ENCODE measurements at regions not wholly inside any gene's neighbourhood (a gene's known extent, or its start where the extent isn't known, plus 50 kb on each side); places are given as distances from the start of the nearest gene placed in this dataset.

DNA sequence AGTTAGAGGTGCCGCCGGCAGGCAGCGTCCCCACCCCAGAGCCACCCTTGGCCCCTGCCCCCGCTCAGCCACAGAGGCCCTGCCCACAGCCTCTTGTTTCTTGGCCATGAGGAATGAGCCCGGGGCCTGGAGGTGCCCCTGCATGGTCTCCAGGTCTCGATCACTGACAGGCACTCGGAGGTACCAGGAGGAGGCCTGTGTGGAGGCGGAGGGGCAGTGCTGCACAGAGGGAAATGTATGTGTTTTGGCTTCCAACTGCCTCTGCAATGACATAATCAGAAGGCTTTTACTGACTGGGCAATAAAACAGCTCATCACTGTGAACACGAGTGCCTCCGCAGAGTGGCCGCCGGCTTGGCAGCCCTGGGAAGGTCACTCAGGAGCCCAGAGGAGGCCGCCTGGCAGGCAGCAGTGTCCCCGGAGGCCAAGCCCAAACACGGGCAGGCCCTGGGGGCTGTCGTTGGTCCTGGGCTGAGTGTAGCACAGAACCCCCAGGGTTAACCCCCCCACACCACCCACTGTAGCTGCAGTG lies 61.1 kb upstream of the GATA5 start:
- no peaks in the 10 kb centered on the region for H3K36me3 Mint-ChIP-seq (ENCODE audit: low read depth)
- no peaks in the 10 kb centered on the region for H3K9me3 Mint-ChIP-seq (ENCODE audit: insufficient read depth)
- ChIA-PET POLR2A (no interaction called here), CTCF (no interaction called here)
- H3K4me1 Mint-ChIP-seq (ENCODE audit: low read depth), result no peaks in the 10 kb centered on the region
- H3K27ac Mint-ChIP-seq, result no peak overlapping the region
- H3K27me3 Mint-ChIP-seq (ENCODE audit: low read depth), result no peaks in the 10 kb centered on the region
- no peak overlapping the region for H3K4me3 Mint-ChIP-seq
- DNase-seq, result no peak
- no peak for ATAC-seq

DNA sequence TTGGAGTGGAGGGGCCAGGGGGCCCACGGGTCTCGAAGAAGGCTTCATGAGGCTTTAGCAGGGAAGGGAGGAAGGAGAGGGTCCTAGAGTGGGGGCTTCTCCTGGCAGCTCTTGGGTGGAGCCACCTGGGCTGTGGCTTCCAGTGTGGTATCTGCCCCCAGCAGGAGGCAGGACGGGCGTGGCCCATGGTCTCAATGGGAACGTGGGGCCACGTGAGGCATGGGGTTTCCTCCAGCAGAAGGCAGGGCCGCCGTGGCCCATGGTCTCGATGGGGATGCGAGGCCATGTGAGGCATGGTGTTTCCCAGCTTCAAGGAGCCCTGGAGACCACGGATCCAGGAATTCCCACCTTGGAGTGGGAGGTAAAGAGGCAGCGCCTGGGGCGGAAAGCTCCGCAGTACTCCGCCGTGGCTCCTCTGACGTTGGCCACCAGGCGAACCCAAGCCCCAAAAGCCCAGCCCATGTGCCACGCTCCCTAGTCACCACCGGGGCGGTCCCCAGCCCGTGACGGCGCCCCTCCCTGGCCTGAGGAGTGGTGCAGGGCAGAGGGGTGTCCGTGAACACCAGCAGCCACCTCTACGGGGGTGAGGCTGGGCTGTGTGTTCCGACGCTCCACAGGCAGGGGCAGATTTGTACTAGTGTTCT lies 62.0 kb upstream of the GATA5 start:
- ATAC-seq (no peak), DNase-seq (no peak)
- H3K9me3 Mint-ChIP-seq (ENCODE audit: insufficient read depth), result no peaks in the 10 kb centered on the region
- no peak overlapping the region for H3K4me3 Mint-ChIP-seq
- H3K27ac Mint-ChIP-seq, result no peak overlapping the region
- H3K36me3 Mint-ChIP-seq (ENCODE audit: low read depth), result no peaks in the 10 kb centered on the region
- ChIA-PET POLR2A (no interaction called here), CTCF (interaction anchor here (1.0 kb wide), 1 partner anchor 254 kb away, joined by 3 read pairs; no protein-coding TSS in a partner anchor)
- H3K4me1 Mint-ChIP-seq (ENCODE audit: low read depth), result no peaks in the 10 kb centered on the region
- no peaks in the 10 kb centered on the region for H3K27me3 Mint-ChIP-seq (ENCODE audit: low read depth)

DNA sequence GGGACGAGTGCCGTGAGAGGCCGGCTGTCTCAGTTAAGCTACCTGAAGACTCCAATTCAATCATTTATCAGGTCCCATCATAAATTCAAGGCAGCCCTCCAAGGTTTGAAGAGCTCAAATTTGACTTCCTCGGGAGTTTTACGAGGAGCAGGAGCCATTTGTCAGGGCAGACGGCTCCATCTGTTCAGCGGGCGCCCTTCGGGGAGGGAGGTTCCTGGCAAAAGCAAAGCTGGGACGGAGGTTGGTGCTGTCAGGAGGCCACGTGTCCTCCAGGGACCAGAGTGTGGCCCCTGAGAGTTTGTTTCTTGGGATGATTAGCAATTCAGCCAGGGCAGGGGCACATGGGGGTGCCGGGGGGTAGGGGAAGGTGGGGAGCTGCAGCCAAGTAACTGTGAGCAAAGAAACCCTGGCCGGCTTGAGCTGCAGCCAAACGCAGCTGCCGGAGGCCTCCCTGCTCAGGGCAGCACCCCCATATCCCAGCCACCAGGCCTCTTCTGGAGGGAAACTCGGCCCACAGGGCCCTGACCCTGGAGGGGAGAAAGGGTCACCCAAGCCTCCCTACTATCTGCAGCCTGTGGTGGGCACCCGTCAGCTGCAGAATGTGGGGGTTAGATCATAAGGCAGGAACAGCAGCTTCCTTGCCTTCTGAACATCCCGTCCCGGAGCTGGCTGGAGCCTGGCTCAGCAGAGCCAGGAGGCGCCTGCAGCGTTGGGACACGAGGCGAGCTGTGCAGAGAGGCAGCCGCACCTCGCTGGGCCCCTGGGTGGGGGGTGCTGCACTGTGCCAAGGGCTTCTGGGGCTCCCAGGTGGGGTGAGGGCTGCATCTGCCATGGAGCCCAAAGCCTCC lies 63.6 kb upstream of the GATA5 start:
- ChIA-PET CTCF (no interaction called here), POLR2A (interaction anchor here (0.5 kb wide), 1 partner anchor 24 kb away, joined by 3 read pairs; no protein-coding TSS in a partner anchor)
- H3K36me3 Mint-ChIP-seq (ENCODE audit: low read depth), result no peaks in the 10 kb centered on the region
- H3K27me3 Mint-ChIP-seq (ENCODE audit: low read depth), result no peaks in the 10 kb centered on the region
- H3K9me3 Mint-ChIP-seq (ENCODE audit: insufficient read depth), result peaks cover 2% of the 10 kb centered on the region
- ATAC-seq (no peak), DNase-seq (no peak)
- H3K4me3 Mint-ChIP-seq, result no peak overlapping the region
- H3K27ac Mint-ChIP-seq, result no peak overlapping the region
- no peaks in the 10 kb centered on the region for H3K4me1 Mint-ChIP-seq (ENCODE audit: low read depth)

DNA sequence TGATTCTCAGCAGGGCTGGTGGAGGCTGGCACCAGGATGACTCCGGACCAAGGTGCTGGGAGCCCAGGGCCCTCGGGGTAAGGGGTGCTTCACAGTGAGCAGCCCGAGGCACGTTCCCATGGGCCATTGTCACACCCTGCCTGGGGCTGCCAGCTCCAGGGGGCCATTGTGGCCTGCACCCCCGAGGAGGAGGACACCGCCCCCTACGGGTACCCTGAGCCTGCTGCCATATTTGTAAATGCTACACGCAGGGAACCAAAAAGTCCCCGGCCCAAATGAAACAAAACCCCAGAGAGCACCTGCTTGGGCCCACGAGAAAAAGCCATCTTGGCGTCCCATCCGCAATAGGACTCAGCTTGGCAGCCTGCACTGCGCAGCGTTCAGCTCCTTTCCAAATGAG lies 64.7 kb upstream of the GATA5 start:
- peaks cover 4% of the 10 kb centered on the region for H3K9me3 Mint-ChIP-seq (ENCODE audit: insufficient read depth)
- CTCF ChIA-PET, result no interaction called here
- ATAC-seq (no peak), DNase-seq (no peak)
- POLR2A ChIA-PET, result no interaction called here
- no peaks in the 10 kb centered on the region for H3K36me3 Mint-ChIP-seq (ENCODE audit: low read depth)
- H3K27me3 Mint-ChIP-seq (ENCODE audit: low read depth), result no peaks in the 10 kb centered on the region
- H3K4me3 Mint-ChIP-seq, result no peak overlapping the region
- no peak overlapping the region for H3K27ac Mint-ChIP-seq
- H3K4me1 Mint-ChIP-seq (ENCODE audit: low read depth), result no peaks in the 10 kb centered on the region

DNA sequence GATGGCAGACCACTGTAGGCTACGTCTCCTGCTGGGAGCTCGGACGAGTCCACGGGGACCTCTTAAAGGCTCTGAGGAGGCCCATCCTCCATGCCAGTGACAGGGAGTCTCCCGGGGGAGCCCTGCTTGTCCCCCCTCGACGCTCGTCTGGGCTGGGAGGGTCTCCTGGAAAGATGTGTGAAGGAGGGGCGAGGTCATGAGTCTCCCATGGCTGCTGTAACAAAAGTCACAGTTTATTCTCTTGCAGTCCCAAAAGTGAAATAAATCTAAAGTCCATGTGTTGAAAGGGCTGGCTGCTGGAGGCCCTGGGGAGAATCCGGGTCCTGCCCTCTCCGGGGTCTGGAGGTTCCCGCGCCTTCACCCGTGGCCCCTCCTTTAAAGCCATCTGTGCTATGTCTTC lies 67.1 kb upstream of the GATA5 start:
- H3K9me3 Mint-ChIP-seq (ENCODE audit: insufficient read depth), result peaks cover 4% of the 10 kb centered on the region
- CTCF ChIA-PET, result no interaction called here
- no peak overlapping the region for H3K27ac Mint-ChIP-seq
- POLR2A ChIA-PET, result no interaction called here
- ATAC-seq, result no peak
- H3K36me3 Mint-ChIP-seq (ENCODE audit: low read depth), result no peaks in the 10 kb centered on the region
- DNase-seq, result no peak
- no peaks in the 10 kb centered on the region for H3K27me3 Mint-ChIP-seq (ENCODE audit: low read depth)
- no peaks in the 10 kb centered on the region for H3K4me1 Mint-ChIP-seq (ENCODE audit: low read depth)
- H3K4me3 Mint-ChIP-seq, result no peak overlapping the region

DNA sequence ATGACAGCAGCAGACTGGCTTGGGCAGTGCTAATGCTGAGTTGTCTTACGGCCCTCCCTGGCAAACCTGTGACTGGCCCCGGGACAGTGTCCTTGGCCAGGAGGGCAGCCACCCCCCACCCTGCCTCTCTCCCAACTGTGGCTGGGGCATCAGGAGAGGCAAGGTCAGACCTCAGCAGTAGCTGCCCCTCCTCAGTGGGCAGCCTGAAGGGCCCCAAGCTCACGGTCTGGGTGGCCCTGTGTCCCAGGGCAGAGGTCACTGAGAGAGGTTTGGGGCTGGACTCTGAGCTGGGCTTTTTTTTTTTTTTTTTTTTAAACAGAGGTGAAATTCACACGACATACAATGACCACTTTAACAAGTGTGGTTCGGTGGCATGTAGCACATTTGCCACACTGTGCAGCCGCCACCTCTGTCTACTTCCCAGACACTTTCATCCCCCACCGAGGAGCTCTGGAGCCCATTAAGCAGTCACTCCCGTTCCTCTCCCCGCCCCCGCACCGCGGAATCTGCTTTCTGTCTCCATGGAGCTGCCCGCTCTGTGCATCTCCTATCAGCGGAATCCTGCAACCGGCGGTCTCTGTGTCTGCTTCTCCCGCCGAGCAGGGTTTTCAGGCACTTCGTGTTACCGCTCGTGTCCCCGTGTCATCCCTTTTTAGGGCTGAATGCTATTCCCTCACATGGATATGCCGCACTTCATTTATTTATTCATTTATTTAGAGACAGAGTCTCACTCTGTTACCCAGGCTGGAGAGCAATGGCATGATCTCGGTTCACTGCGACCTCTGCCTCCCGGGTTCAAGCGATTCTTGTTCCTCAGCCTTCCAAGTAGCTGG lies 67.9 kb upstream of the GATA5 start:
- Mint-ChIP-seq H3K27ac (no peak overlapping the region), H3K9me3 (ENCODE audit: insufficient read depth) (peaks cover 4% of the 10 kb centered on the region), H3K36me3 (ENCODE audit: low read depth) (no peaks in the 10 kb centered on the region), H3K4me1 (ENCODE audit: low read depth) (peaks cover 5% of the 10 kb centered on the region), H3K4me3 (no peak overlapping the region), H3K27me3 (ENCODE audit: low read depth) (peaks cover under 1% of the 10 kb centered on the region)
- ATAC-seq, result no peak
- no peak for DNase-seq
- ChIA-PET CTCF (no interaction called here), POLR2A (interaction anchor here (0.6 kb wide), 1 partner anchor 24 kb away, joined by 3 read pairs; no protein-coding TSS in a partner anchor)

DNA sequence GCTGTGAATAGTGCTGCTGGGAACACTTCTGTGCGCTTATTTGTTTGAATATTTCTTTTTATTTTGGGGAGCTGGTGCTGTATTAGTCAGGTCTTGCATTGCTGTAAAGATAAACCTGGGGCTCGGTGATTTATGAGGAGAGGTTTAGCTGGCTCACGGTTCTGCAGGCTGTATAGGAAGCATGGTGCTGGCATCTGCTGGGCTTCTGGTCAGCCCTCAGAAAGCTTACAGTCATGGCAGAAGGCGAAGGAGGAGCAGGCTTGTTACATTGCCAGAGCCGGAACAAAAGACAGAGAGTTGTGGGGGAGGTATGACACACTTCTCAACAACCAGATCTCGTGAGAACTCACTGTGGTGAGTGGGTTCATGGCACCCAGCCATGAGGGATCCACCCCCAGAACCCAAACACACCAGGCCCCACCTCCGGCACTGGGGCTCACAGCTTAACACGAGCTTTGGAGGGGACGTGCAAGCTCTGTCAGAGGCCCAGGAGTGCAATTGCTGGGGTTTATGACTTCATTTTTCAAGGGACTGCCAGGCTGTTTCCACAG lies 68.8 kb upstream of the GATA5 start:
- CTCF ChIA-PET, result no interaction called here
- POLR2A ChIA-PET, result no interaction called here
- ATAC-seq (no peak), DNase-seq (no peak)
- H3K27ac Mint-ChIP-seq, result no peak overlapping the region
- H3K9me3 Mint-ChIP-seq (ENCODE audit: insufficient read depth), result peaks cover 4% of the 10 kb centered on the region
- H3K36me3 Mint-ChIP-seq (ENCODE audit: low read depth), result no peaks in the 10 kb centered on the region
- no peak overlapping the region for H3K4me3 Mint-ChIP-seq
- H3K4me1 Mint-ChIP-seq (ENCODE audit: low read depth), result peaks cover 8% of the 10 kb centered on the region
- peaks cover 6% of the 10 kb centered on the region for H3K27me3 Mint-ChIP-seq (ENCODE audit: low read depth)

DNA sequence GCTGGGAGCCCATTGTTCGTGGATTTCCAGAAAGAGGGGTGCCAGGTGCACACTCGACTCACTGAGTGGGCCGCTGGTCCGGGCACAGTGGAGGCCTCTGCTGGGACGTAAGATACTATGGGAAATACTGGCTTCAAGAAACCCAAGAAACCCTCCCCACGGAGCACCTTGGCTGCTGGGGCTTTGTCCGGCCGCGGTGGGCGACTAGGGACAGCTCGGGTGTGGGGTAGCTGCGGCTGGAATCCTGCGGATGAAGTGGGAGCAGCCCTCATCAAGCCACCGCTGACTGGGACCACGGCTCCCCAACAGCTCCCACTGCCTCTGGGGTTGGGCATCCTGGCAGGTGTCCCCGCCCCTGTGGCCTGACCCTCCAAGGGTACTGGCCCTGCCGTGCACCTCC lies 69.5 kb upstream of the GATA5 start:
- ChIA-PET CTCF (no interaction called here), POLR2A (no interaction called here)
- Mint-ChIP-seq H3K27me3 (ENCODE audit: low read depth) (peaks cover 6% of the 10 kb centered on the region), H3K9me3 (ENCODE audit: insufficient read depth) (peaks cover 4% of the 10 kb centered on the region), H3K36me3 (ENCODE audit: low read depth) (no peaks in the 10 kb centered on the region), H3K27ac (no peak overlapping the region), H3K4me1 (ENCODE audit: low read depth) (peaks cover 8% of the 10 kb centered on the region), H3K4me3 (no peak overlapping the region)
- no peak for ATAC-seq
- no peak for DNase-seq

DNA sequence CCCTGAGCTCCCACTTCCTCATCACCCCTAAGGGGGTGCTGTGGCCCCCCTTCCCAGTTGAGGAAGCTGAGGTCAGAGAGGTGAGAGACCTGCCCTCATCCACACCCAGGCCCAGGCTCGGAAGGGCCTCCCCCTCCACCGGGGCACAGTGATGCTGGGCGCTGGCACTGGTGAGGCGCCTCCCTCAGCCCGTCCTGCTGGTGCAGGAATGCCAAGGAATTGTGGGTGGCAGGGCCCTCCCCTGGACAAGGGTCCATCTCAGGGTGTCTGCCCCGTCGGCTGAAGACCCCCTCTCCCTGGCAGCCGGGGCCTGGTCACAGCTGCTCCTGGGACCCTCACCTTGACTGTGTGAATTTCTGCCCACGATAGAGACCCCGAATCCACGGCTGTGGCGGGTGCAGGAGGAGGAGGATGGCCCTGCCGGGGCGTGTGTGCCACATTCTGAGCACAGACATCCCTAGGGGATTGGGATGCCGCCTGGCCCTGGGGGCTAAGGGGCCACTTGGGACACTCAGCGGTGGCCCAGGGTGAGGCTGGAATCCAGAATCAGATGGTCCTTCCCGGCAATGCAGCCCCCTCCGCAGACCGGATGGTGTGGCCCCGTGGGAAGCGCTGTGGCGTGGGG lies 70.2 kb upstream of the GATA5 start:
- H3K4me1 Mint-ChIP-seq (ENCODE audit: low read depth), result peaks cover 11% of the 10 kb centered on the region
- ChIA-PET POLR2A (no interaction called here), CTCF (no interaction called here)
- no peak overlapping the region for H3K4me3 Mint-ChIP-seq
- no peak for ATAC-seq
- DNase-seq, result no peak
- peaks cover 11% of the 10 kb centered on the region for H3K27me3 Mint-ChIP-seq (ENCODE audit: low read depth)
- no peaks in the 10 kb centered on the region for H3K36me3 Mint-ChIP-seq (ENCODE audit: low read depth)
- no peak overlapping the region for H3K27ac Mint-ChIP-seq
- peaks cover 4% of the 10 kb centered on the region for H3K9me3 Mint-ChIP-seq (ENCODE audit: insufficient read depth)

DNA sequence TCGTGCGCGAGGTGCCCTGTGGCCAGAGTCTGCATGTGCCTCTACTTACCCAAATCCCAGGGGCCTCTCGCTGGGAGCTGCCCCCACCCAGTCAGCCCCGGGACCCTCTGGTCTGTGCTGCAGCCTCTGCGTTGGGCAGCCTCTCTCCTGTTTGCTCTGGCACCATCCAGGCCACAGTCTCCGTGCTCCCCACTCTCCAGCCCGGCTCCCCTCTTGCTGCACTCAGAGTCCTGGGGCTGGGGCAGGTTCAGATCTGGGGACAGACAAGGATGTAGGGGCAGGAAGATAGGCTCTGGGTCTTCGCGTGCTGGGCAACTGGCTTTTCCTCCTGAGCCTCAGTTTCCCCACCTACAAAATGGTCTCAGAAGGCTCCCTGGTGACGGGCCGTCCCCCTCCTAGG lies 70.8 kb upstream of the GATA5 start:
- DNase-seq (no peak), ATAC-seq (no peak)
- Mint-ChIP-seq H3K4me1 (ENCODE audit: low read depth) (peaks cover 11% of the 10 kb centered on the region), H3K4me3 (no peak overlapping the region), H3K9me3 (ENCODE audit: insufficient read depth) (peaks cover 4% of the 10 kb centered on the region), H3K36me3 (ENCODE audit: low read depth) (no peaks in the 10 kb centered on the region), H3K27me3 (ENCODE audit: low read depth) (peaks cover 15% of the 10 kb centered on the region), H3K27ac (no peak overlapping the region)
- CTCF ChIA-PET, result no interaction called here
- POLR2A ChIA-PET, result no interaction called here

DNA sequence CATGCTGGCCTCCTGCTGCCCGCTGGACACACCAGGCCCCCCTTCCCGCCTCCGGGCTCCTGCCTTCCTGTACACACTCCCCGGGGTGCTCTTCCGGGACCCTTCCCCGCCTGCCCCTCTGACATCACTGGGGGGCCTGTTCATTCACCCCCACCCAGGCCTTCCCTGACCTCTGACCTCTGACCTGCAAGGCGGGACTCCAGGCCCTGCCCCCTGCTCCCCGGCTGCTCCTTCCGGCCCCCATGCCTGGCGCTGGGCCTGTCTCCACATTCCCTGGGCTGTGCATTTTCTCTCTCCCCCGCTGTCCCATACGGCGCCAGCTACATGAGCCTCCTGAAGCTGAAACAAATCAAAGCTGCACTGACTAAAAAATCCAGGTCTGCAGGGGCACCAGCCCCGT lies 71.6 kb upstream of the GATA5 start:
- POLR2A ChIA-PET, result no interaction called here
- Mint-ChIP-seq H3K4me3 (no peak overlapping the region), H3K4me1 (ENCODE audit: low read depth) (peaks cover 11% of the 10 kb centered on the region), H3K9me3 (ENCODE audit: insufficient read depth) (peaks cover 4% of the 10 kb centered on the region), H3K27me3 (ENCODE audit: low read depth) (peaks cover 19% of the 10 kb centered on the region), H3K27ac (no peak overlapping the region), H3K36me3 (ENCODE audit: low read depth) (no peaks in the 10 kb centered on the region)
- CTCF ChIA-PET, result no interaction called here
- DNase-seq (no peak), ATAC-seq (no peak)

All from activated CD8-positive, alpha-beta T cell treated with anti-CD3 and anti-CD28 coated beads, Interleukin-2, amount 10 ng/mL, durations not matched to agents 7 days and 5 days (primary cell).